ENCODE measurements at regions not wholly inside any gene's neighbourhood (a gene's known extent, or its start where the extent isn't known, plus 50 kb on each side); places are given as distances from the start of the nearest gene placed in this dataset.

GRCh38 chr1:38242506-38242905 lies 195.9 kb upstream of the POU3F1 start:
- TF ChIP-seq POLR2A (IDR thresholded peaks at IDR 0.05) (no peak), CTCF (IDR thresholded peaks at IDR 0.05) (no peak)
